Caki2 (cell line): ENCODE measurements at regions not wholly inside any gene's neighbourhood (a gene's known extent, or its start where the extent isn't known, plus 50 kb on each side); places are given as distances from the start of the nearest gene placed in this dataset.

Source experiments
- DNase-seq: peaks from one replicate; pipeline ENCODE4 v3.0.0-alpha.2; 2015; ENCODE audit warnings: low read depth
- in situ Hi-C: cut with HindIII; loops from 2 replicates; pipeline ENCODE4 v1.10.0; 2016; ENCODE audit warnings: low sequenced_read_pairs, low pct_unique_long_range_greater_than_20kb, mixed read lengths

GRCh38 chr16:6364846-6365245 is 967.8 kb upstream of the RBFOX1 start:
- in situ Hi-C loops: no loop called here
- DNase-seq: no peak

- in situ Hi-C loops: no loop called here
- DNase-seq: no peak
These were observed 968.6 kb upstream of the RBFOX1 start for GRCh38 chr16:6363896-6364607.

- in situ Hi-C loops: no loop called here
- DNase-seq: no peak
These were observed 969.2 kb upstream of the RBFOX1 start for GRCh38 chr16:6363396-6363795.

DNA sequence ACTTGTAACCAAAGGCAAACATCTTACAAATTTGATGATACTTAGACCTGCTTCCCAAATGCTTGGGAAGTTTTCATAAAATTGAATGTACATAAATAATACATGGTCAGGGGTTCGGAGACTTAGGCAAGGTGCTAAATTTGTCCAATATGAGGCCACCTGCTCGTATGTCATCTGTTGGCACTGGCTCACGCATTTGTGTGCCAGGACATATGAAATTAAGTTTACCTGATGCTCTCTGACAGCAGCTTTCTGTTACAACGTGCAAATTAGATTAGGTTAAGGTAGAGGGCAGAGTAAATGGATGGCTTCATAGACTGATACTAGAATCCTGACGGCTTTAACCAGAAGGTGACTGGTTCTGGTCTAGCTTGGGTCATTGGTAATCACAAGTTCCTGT is 970.3 kb upstream of the RBFOX1 start:
- DNase-seq: no peak
- in situ Hi-C loops: no loop called here

DNA sequence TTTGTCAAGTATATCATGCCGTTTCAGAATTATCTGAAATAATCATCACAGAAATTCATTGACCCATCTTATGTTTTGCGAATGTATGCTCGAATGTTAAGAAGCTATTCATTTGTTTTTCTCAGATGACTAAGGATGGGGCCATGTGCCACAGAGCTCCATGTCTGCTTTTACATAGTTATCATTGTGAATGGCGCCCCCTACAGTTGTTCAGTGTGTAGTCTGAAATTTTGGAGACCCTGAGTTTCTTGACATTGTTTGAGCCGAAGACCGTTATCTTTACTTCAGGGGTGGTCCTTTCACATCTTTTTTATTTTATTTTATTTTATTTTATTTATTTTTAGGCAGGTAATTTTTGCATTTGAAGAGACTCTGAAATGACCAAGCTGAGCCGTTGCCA is 972.0 kb upstream of the RBFOX1 start:
- in situ Hi-C loops: no loop called here
- no peak for DNase-seq

- in situ Hi-C loops: no loop called here
- DNase-seq: no peak
These were observed 975.7 kb upstream of the RBFOX1 start for GRCh38 chr16:6356911-6357310.

GRCh38 chr16:6349725-6350124 is 982.9 kb upstream of the RBFOX1 start:
- in situ Hi-C loops: no loop called here
- no peak for DNase-seq

GRCh38 chr16:6345090-6345489 is 987.6 kb upstream of the RBFOX1 start:
- no peak for DNase-seq
- in situ Hi-C loops: no loop called here

- DNase-seq: no peak
- in situ Hi-C loops: no loop called here
These were observed 989.5 kb upstream of the RBFOX1 start for GRCh38 chr16:6343157-6343556.

DNA sequence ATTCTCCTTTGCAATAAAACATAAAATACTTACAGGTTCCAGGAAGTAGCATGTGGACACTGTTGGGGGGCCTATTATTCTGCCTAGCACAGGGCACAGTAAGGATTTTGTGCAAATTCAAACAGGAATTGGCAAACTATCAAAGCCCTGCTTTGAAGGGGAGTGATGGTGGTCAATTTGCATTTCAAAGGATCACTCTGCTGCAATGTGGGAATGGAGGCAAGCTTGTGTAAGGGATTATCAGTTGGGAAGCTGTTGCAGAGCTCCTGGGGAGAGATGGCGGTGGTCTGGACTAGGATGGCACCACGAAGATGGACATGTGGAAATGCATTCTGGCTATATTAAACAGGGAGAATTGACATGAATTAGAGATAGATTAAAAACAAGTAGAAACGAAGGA is 990.7 kb upstream of the RBFOX1 start:
- no peak for DNase-seq
- in situ Hi-C loops: no loop called here

DNA sequence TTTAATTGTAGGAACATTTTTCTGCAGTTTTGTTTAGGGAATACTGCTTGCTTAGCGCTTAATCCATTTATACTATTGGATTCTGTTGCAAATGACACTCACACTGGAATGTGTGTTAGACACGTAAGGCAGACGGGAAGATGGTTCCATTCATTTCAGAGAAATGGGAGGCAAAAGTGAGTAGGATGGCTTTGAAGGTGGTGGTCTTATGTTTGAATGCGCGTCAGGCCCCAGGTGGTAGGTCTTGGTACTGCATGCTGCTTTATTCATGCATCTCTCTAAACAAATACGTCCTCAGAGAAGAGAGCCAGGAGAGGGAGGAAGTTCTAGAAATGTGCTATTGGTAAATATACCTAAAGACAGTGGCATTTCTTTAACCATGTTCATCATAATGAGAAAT is 997.6 kb upstream of the RBFOX1 start:
- in situ Hi-C loops: no loop called here
- DNase-seq: peak; percentile 16

DNA sequence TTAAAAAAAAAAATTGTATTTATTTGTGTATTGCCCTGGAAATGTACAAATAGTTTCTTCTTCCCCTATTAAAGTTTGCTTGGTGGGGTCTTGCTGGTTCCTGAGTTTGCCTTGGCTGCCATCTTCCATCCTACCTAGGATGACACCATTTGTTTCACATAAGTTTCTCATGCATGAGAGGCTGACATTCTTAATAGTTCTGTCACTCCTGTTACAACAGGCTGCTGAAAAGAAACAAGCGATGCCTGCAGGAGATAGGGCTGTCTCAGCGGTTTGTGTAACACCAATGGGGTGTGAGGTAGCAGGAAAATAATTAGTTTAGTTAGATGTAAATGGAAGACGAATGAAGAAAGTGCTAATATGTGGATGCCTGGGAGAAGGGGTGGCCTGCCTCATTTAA is 1000.9 kb upstream of the RBFOX1 start:
- in situ Hi-C loops: no loop called here
- DNase-seq: no peak

DNA sequence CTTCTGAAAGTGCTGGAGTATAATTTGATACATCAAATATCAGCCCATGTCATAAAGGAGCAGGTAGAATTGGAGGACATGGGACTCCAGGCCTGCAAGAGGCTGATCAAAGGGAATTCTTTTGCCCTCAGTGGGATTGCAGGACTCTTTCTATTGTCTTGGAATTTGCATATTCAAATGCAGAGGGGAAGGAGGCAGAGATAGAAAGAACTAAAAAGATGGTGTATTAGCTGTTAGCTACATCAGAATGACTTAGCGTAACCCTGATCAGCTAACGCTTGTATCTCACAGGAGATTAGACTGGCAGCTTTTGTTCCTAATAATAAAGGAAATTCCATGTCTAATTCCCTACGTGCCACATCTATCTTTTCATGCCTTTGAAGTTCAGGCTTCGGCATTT is 1014.7 kb upstream of the RBFOX1 start:
- DNase-seq: no peak
- in situ Hi-C loops: no loop called here

GRCh38 chr16:6309271-6309670 is 1023.4 kb upstream of the RBFOX1 start:
- in situ Hi-C loops: no loop called here
- DNase-seq: no peak

DNA sequence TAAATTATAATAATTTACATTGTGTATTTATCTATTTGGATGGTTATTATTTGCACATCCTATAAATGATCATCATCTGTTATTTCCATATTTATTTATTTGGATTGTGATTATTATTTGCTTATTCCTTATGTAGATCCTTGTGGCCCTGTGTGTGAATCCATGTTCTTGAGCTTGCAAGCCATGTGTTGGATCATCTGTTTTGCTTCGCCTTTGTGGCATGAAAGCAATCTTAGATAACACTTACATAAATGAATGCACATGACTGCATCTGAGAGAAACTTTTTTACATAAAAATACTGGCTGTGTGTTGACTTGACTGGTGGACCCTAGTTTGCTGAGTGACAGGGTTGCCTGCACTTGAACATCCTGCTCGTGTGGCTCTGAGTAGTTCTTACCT is 1024.5 kb upstream of the RBFOX1 start:
- in situ Hi-C loops: no loop called here
- DNase-seq: no peak

GRCh38 chr16:6300523-6300922 is 1032.1 kb upstream of the RBFOX1 start:
- in situ Hi-C loops: no loop called here
- no peak for DNase-seq

- peak; percentile 6 for DNase-seq
- in situ Hi-C loops: no loop called here
These were observed 1034.8 kb upstream of the RBFOX1 start for GRCh38 chr16:6297666-6298410.

- DNase-seq: no peak
- in situ Hi-C loops: no loop called here
These were observed 1046.5 kb upstream of the RBFOX1 start for GRCh38 chr16:6286176-6286575.

GRCh38 chr16:6284731-6285130 is 1047.9 kb upstream of the RBFOX1 start:
- no peak for DNase-seq
- in situ Hi-C loops: no loop called here

DNA sequence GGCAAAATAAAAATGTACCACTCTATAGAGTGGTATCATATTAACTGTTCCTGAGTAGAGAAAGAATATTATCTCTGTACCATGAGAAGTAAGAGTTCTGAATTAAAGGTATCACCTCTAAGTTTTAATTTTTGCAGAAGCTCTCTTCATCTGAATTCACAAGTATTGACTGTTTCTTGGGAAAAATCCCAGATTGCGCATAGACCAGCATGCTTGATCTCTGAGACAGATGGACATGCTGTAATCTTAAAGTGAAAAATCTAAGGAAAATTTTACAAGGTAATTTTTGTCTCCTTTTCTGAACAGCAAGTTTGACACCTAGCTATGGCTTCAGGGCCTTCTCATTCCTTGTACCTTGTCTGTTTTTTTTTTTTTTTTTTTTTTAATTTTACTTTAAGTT is 1050.7 kb upstream of the RBFOX1 start:
- in situ Hi-C loops: no loop called here
- no peak for DNase-seq
